Activated CD8-positive, alpha-beta T cell treated with anti-CD3 and anti-CD28 coated beads for 36 hours (primary cell): ENCODE measurements at regions not wholly inside any gene's neighbourhood (a gene's known extent, or its start where the extent isn't known, plus 50 kb on each side); places are given as distances from the start of the nearest gene placed in this dataset.
"Not testable (repeated sequence)": the region's sequence is repeated elsewhere in the genome, so short reads cannot be mapped to it uniquely, and the experiment has no call there.

Experiments used
- ATAC-seq: fragments of 200-7000 bp; cut with Tn5 transposase; one replicate; pipeline ENCODE4 v1.10.0; 2021; ENCODE audit warnings: mild to moderate bottlenecking, moderate library complexity
- CTCF ChIA-PET: fragments of 350-600 bp; sonication (Branson Sonifier 250); formaldehyde crosslinking; loops from one replicate; lab custom pipeline; 2021; ENCODE audit warnings: antibody characterized with exemption; lab: Charles Lee
- POLR2A ChIA-PET: fragments of 350-600 bp; sonication (Branson Sonifier 250); formaldehyde crosslinking; loops from one replicate; lab custom pipeline; 2021; ENCODE audit warnings: antibody characterized with exemption; lab: Charles Lee
- DNase-seq: peaks from one replicate; pipeline ENCODE4 v3.0.0-alpha.2; 2020
- H3K27ac Mint-ChIP-seq: one replicate; pipeline ENCODE4 v1.8.0; 2021; ENCODE audit warnings: mild to moderate bottlenecking, mixed read lengths
- H3K27me3 Mint-ChIP-seq: one replicate; pipeline ENCODE4 v1.8.0; 2021; ENCODE audit warnings: mixed read lengths
- H3K36me3 Mint-ChIP-seq: one replicate; pipeline ENCODE4 v1.8.0; 2021; ENCODE audit warnings: low read depth, mixed read lengths
- H3K4me1 Mint-ChIP-seq: one replicate; pipeline ENCODE4 v1.8.0; 2021; ENCODE audit warnings: low read depth, mixed read lengths
- H3K4me3 Mint-ChIP-seq: one replicate; pipeline ENCODE4 v1.8.0; 2021; ENCODE audit warnings: mild to moderate bottlenecking, moderate library complexity, mixed read lengths
- H3K9me3 Mint-ChIP-seq: one replicate; pipeline ENCODE4 v1.8.0; 2021; ENCODE audit warnings: mixed read lengths
- CTCF ChIP-seq: fragments of 200-600 bp; IDR thresholded peaks from one replicate; pipeline ENCODE4 v1.8.0; 2022; ENCODE audit warnings: antibody characterized with exemption, mild to moderate bottlenecking
- intact Hi-C: fragments of 100-400 bp; cut with micrococcal nuclease; formaldehyde crosslinking; loops from one replicate; pipeline ENCODE4 v1.10.0; 2022

- CTCF ChIA-PET, result no interaction called here
Measured at GRCh38 chr6:170221753-170222400, 69.0 kb downstream of the DLL1 start.

GRCh38 chr6:170221052-170221752 lies 69.7 kb downstream of the DLL1 start:
- ATAC-seq, result no peak
- peaks cover 16% of the 10 kb centered on the region for H3K4me1 Mint-ChIP-seq
- DNase-seq, result peak; percentile 8

More at GRCh38 chr6:170221753-170222400, 69.0 kb downstream of the DLL1 start:
- DNase-seq (no peak), ATAC-seq (no peak)
- Mint-ChIP-seq H3K27me3 (peaks cover 2% of the 10 kb centered on the region), H3K27ac (no peak overlapping the region), H3K4me3 (no peak overlapping the region), H3K4me1 (peaks cover 16% of the 10 kb centered on the region), H3K36me3 (no peaks in the 10 kb centered on the region), H3K9me3 (no peaks in the 10 kb centered on the region)
- intact Hi-C loops, result no loop called here
- POLR2A ChIA-PET, result no interaction called here
- no peak for TF ChIP-seq CTCF

GRCh38 chr6:170213637-170214018 lies 77.2 kb downstream of the DLL1 start:
- POLR2A ChIA-PET, ATAC-seq, H3K36me3 Mint-ChIP-seq, H3K27ac Mint-ChIP-seq, intact Hi-C loops, CTCF ChIA-PET, H3K9me3 Mint-ChIP-seq, H3K4me1 Mint-ChIP-seq, DNase-seq, H3K27me3 Mint-ChIP-seq, H3K4me3 Mint-ChIP-seq: not testable (repeated sequence)

More at GRCh38 chr6:170221052-170221752, 69.7 kb downstream of the DLL1 start:
- TF ChIP-seq CTCF, result no peak
- intact Hi-C loops, result no loop called here
- Mint-ChIP-seq H3K36me3 (no peaks in the 10 kb centered on the region), H3K4me3 (no peak overlapping the region), H3K27ac (no peak overlapping the region), H3K9me3 (no peaks in the 10 kb centered on the region), H3K27me3 (peaks cover 2% of the 10 kb centered on the region)
- ChIA-PET POLR2A (no interaction called here), CTCF (no interaction called here)

- Mint-ChIP-seq H3K36me3 (no peaks in the 10 kb centered on the region), H3K9me3 (no peaks in the 10 kb centered on the region), H3K4me3 (no peak overlapping the region), H3K4me1 (no peaks in the 10 kb centered on the region), H3K27me3 (peaks cover 1% of the 10 kb centered on the region), H3K27ac (no peak overlapping the region)
- ChIA-PET CTCF (no interaction called here), POLR2A (no interaction called here)
- intact Hi-C loops, result no loop called here
- TF ChIP-seq CTCF, result no peak
- no peak for DNase-seq
- ATAC-seq, result no peak
Measured at GRCh38 chr6:170212956-170213636, 77.8 kb downstream of the DLL1 start.

- no peak for ATAC-seq
- H3K27ac Mint-ChIP-seq, result no peak overlapping the region
- POLR2A ChIA-PET, result no interaction called here
Measured at GRCh38 chr6:170212051-170212756, 78.7 kb downstream of the DLL1 start.

More at GRCh38 chr6:170212051-170212756, 78.7 kb downstream of the DLL1 start:
- TF ChIP-seq CTCF, result no peak
- intact Hi-C loops, result no loop called here
- Mint-ChIP-seq H3K4me3 (no peak overlapping the region), H3K27me3 (peaks cover 1% of the 10 kb centered on the region), H3K4me1 (no peaks in the 10 kb centered on the region), H3K36me3 (no peaks in the 10 kb centered on the region), H3K9me3 (no peaks in the 10 kb centered on the region)
- no peak for DNase-seq
- CTCF ChIA-PET, result no interaction called here
